Right ventricle myocardium inferior (tissue), 1 donor: ENCODE measurements at regions not wholly inside any gene's neighbourhood (a gene's known extent, or its start where the extent isn't known, plus 50 kb on each side); places are given as distances from the start of the nearest gene placed in this dataset.
"Not testable (repeated sequence)": the region's sequence is repeated elsewhere in the genome, so short reads cannot be mapped to it uniquely, and the experiment has no call there.

Experiments
- ATAC-seq: fragments of 200-7000 bp; cut with Tn5 transposase; one replicate; pipeline ENCODE4 v1.9.1; 2020; ENCODE audit warnings: mild to moderate bottlenecking, moderate library complexity
- DNase-seq: peaks from one replicate; pipeline ENCODE4 v3.0.0; 2021; ENCODE audit errors: missing footprints
- intact Hi-C: fragments of 100-400 bp; cut with DNase I; formaldehyde crosslinking; loops from one replicate; pipeline ENCODE4 v1.11.0; 2022
- donor health status: DM: no; HTN: yes; CAD: no; lungs with severe emphysema.

DNA sequence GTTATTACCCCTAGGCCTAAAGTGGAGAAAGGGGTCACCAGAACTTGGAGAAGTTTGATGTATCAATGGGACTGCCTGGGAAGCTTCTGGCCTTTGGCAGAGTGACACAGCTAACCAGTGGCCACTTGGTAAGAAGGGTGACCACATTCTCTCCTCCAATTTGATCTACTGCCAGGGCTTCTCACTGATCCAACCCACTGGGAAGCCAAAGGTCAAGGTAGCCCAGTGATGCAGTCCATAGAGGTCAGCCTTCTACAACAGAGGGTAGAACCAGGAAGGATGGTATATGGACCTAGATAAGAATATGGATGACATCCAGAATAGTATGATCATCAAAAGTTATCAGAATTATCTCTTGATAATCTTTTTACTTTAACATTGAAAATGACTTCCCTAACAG is 493.6 kb downstream of the NYAP2 start:
- ATAC-seq = no peak
- no peak for DNase-seq
- intact Hi-C loops = no loop called here

DNA sequence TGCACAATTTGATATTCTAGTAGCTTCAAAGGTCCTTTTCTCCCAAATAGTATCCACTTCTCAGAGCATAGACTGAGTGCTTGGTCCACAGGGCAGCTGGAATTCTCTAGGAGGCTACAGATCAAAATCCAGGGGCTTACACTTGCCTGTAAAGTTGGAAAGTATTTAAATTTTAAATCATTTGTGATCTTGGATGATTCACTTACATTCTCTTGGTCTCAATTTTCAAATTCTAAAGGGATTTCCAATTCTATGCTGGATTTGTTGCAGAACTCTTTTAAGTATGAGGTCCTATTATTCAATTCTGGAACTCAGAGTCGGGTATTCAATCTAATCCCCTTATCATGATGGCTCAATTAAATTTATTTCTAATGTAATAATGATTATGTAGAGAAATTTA is 492.3 kb downstream of the NYAP2 start:
- intact Hi-C loops = no loop called here
- no peak for DNase-seq
- no peak for ATAC-seq

DNA sequence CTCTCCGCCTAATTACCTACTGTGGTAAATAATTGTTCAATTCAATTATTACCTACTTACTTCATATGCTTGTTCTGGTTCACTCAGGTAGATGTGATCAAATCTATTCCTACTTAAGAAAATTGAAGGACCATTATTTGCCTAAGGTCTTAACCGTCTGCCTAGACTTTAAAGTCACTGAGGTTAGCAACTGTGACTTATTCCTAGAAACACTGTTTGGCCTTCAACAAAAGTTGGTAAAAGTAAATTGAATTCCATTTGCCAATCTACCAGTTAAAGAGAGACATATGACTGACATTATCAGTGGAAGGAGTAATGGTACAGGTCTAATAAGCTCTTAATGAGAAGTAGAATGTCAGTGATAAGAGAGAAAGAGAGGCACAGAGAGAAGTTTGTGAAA is 491.5 kb downstream of the NYAP2 start:
- DNase-seq (no peak), ATAC-seq (no peak)
- intact Hi-C loops = no loop called here

DNA sequence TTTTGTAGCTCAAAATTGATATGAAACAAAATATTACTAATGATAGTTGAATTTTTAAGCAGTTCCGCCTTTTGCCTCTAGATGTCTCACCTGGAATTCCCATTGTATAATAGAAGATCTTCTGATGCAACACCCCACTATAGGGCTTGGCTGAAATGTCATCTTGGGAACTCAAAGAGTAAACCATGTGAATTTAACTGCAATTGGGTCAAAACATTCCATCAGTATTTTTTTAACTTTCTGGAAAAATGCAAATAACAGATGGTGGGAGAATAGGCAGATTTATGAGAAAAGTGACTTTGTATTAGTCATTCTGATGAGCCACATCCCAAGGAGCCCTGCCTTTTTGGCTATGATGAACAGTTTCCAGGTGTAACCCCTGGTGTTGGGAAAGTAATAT is 489.9 kb downstream of the NYAP2 start:
- DNase-seq (no peak), ATAC-seq (no peak)
- intact Hi-C loops = loop anchor here (2.0 to 5.0 kb wide), 2 partner anchors 913 to 1098 kb away; no protein-coding TSS in a partner anchor

DNA sequence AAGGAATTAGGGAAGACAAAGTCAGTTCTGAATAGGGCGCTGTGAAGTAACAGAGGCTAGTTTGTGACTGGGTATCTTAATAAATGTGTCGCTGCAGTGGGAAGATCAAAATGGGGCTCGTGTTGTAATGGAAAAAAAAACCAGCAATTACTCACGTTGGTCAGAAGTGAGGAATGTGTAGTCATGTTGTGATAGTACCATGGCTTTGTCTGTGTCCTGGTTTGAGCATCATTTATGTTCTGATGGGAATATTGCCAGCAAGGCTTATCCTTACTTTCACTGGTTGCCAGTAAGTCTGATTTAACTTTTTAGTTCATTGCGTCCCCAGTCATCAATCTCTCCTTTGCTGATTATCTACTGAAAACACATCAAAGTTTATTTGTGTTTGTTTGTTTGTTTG is 467.6 kb downstream of the NYAP2 start:
- ATAC-seq (no peak), DNase-seq (no peak)
- intact Hi-C loops = no loop called here

DNA sequence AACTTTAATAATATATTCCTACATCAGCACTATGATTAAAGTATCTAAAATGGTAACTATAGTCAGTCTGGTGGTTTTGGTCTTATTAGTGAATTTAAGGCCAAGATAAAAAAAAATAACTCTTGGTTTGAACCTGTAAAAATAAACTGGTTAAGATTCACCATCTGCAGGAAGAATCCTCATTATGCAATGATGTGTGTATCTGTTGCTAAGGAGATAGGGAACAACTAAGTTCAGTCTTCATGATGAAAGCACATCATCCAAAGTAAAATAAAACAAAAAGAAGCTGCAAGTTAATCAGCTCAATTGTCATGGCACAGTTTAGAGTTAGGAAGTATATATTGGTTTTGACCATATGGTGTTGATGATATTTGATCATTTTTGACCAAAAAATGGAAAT is 466.0 kb downstream of the NYAP2 start:
- intact Hi-C loops = no loop called here
- ATAC-seq = no peak
- DNase-seq = no peak

DNA sequence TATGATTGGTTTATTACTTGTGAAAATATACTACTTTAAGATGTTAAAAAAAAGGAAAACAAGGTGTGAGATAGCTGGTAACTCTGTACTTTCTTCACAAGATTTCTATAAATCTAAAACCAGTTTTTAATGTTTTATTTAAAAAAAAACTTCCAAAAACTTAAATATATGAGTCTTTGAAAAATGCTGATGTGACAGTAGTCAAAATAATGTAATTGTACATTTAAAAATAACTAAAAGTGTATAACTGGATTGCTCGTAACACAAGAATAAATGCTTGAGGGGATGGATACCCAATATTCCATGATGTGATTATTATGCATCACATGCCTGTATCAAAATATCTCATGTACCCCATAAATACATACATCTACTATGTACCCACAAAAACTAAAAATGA is 464.9 kb downstream of the NYAP2 start:
- no peak for ATAC-seq
- intact Hi-C loops = no loop called here
- DNase-seq = no peak

DNA sequence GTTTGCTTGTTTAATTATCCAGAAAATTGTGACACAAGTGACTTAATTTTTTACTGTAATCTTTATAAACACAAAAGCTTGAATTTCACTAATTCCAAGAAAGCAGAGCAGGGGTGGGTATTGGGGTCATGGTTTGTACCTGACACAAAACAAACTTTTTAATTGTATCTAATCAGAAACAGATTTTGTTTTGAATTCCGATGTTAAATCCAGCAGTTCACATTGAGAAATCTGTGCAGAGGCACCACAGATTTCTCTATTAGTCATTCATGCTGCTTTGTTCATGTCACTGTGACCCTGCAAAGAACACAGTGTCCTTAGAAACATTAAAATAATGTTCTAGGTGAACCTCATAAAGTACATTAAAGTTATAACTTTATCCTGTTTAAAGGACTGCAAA is 443.4 kb downstream of the NYAP2 start:
- ATAC-seq = no peak
- DNase-seq = no peak
- intact Hi-C loops = no loop called here

DNA sequence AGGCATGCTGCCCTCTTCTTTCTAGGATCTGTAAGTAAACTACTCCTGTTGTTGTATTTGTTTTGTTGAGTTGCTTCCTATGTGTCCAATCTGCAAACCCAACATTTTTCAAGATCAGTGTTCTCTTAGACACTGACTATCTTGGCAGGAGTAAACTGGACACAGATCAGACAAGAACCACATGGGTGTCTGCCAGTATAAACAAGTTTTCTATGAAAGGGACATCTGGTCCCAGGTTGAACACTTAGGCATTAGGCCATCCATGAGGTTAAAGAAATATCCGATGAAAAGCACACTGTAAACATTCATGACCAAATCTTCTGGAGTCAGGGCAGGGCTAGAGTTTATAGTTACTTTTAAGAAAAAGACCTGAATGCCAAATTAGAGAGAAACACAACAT is 441.8 kb downstream of the NYAP2 start:
- no peak for DNase-seq
- ATAC-seq = no peak
- intact Hi-C loops = no loop called here

DNA sequence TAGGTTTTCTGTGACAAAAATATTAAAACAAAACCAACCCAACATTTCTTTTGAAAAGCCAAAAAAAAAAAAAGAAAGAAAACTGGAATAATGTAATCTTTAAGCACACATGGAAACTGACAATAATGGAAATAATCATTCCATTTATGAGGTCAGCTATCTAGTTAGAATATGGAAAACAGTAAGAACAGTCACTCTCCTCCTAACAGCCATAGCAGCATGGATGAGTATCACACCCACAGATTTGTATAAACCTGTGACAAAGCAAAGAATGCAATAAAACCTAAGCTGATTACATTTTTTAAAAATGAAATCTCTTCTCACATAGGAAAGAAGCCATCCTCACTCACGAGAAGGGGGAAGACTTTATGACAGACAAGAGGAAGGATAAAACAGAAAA is 437.8 kb downstream of the NYAP2 start:
- ATAC-seq = no peak
- DNase-seq = no peak
- intact Hi-C loops = no loop called here

DNA sequence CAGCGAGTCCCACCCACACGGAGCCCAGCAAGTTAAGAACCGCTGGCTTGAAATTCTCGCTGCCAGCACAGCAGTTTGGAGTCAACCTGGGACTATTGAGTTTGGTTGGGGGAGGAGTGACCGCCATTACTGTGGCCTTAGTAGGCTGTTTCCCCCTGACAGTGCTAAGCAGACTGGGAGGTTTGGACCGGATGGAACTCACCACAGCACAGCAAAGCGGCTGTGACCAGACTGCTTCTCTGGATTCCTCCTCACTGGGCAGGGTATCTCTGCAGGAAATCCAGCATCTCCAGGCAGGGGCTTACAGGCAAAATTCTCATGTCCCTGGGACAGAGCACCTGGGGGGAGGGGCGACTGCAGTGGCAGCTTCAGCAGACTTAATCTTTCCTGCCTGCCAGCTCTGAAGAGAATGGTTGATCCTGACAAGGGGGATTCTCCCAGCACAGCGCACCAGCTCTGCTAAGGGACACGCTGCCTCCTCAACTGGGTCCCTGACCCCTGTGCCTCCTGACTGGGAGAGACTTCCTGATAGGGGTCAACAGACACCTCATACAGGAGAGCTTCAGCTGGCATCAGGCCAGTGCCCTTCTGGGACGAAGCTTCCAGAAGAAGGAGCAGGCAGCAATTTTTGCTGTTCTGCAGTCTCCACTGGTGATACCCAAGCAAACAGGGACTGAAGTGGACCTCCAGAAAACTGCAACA is 425.4 kb downstream of the NYAP2 start:
- no peak for ATAC-seq
- intact Hi-C loops = no loop called here
- peak; percentile 45 for DNase-seq

DNA sequence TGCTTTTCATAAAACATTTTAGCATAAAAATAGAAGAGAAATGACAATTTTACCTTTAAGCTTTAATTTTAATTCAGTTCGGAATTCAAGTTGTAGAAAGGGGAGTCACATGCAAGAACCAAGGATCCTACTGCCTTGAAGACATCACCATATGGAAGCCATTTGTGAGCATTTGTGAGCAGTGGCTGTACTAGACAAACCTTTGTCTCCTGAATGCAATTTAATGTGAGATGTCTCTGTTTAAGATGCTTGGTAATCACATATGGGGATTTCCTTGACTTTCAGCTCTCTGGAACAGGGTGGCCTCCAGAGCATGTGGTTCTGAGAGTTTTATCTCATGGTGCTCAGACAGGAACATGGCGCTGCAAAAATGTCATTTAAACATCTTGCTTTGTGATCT is 421.8 kb downstream of the NYAP2 start:
- intact Hi-C loops = no loop called here
- ATAC-seq (no peak), DNase-seq (no peak)

DNA sequence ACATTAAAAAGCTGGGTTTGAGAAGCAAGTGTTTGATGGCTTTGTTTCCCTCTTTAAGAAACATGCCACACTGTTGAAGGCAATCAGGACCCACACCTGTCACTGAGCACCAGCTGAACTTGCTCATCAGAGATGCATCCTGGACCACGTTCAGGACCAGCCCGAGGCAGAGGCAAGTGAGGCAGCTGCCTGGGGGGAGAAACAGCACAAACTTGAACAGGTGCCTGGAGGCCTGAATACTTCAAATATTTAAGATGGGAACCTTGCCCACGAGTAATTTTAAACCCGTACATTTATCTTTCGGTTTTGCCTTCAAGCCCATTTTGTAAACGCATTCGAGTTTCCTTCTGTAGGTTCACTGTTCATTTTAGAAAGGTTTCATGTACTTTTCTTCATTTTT is 421.3 kb downstream of the NYAP2 start:
- intact Hi-C loops = no loop called here
- DNase-seq (no peak), ATAC-seq (no peak)

DNA sequence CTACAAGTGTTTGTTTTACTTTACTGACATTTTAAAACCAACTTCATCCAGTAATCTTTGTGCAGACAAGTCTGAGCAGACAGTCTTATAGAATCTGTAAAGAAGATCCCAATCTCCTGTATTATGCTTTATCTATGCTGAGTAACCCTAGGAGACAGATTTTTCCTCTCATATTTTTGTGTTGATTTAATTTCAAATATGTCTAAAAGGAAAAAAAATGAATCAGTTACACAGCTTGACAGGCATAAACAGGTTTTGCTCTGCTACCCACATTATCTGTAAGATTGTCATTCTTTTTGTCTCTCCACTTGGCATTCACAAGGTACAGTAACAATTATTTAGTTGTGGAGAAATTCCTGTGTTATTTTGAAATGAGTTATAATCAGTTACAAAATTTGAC is 415.0 kb downstream of the NYAP2 start:
- intact Hi-C loops = no loop called here
- no peak for DNase-seq
- ATAC-seq = no peak

DNA sequence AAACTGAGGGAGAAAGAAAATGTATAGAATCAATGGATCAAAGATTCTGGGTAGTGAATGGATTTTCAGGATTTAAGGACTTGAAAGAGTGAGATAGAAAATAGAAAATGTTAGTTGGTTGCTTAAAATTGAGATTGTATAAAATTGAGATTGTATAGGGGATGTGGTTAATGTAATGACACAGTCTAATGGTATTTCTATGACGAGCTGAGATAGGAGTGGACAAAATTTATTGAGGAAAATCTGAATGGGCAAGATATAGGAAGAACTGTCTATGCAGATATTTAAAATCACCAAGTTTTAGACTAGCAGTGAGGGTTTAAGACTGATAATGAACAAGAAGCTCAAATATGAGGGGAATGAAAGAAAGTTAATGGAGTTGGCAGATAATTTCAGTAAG is 406.6 kb downstream of the NYAP2 start:
- DNase-seq (no peak), ATAC-seq (no peak)
- intact Hi-C loops = no loop called here

DNA sequence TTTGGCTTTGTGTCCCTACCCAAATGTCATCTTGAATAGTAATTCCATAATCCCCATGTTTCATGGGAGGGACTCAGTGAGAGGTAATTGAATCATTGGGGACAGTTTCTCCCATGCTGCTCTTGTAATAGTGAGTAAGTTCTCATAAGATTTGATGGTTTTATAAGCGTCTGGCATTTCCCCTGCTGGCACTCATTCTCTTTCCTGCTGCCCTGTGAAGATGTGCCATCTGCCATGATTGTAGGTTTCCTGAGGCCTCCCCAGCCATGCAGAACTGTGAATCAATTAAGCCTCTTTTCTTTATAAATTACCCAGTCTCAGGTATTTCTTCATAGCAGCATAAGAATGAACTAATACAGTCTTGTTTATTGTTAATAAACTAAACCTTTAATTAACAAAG is 402.6 kb downstream of the NYAP2 start:
- intact Hi-C loops, ATAC-seq, DNase-seq: not testable (repeated sequence)

DNA sequence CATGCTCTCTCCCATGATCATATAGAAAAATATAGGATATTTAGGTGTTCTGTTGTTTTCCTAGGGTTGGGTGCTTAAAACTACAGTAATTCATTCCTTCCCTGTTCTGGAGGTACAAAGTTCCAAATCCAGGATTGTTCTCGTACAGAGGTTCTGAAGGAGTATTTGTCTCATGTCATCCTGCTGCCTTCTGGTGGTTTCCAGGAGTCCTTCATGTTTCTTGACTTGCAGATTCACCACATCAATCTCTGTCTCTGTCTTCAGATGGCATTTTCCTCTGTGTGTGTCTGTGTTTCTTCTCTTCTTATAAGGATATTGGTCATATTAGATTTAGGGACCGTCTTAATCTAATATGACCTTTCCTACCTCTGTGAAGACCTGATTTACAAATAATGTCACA is 397.9 kb downstream of the NYAP2 start:
- intact Hi-C loops = loop anchor here (5.0 kb wide), 1 partner anchor 125 kb away; no protein-coding TSS in a partner anchor
- no peak for ATAC-seq

DNA sequence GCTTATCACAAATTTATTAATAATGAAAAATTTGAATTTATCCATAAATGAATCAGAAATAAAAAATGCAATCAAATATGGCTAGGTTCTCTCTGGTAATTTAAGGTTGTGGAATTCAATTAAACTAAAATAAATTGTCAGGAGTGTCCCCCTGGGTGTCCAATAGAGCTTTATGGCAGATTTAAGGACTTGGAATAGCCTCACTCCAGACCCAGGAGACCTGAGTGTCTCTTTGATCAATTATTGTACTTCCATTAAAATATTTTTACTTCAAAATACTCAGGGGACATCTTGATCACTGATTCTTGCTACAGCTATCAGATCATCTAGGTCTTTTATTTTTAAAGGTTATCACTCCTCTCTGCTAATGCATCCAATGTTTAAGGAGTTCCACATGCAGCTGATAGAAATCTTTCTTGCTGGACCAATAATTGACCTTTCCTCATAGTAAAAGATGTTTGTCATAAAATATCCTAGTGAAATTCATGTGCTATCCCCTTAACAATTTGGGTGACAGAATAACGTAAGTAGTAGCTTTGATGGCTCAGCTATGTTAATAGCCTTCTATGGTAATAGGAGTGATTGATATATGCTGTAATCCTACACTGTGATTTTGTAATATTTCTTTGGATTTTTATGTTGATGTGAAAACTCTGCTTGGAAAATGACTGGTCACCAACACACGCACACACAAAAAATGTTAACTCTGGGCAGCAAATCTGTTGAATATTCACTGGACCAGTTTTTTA is 395.3 kb downstream of the NYAP2 start:
- intact Hi-C loops = loop anchor here (5.0 kb wide), 1 partner anchor 123 kb away; no protein-coding TSS in a partner anchor
- DNase-seq (no peak), ATAC-seq (no peak)

More for the DNA sequence above, 397.9 kb downstream of the NYAP2 start:
- no peak for DNase-seq

DNA sequence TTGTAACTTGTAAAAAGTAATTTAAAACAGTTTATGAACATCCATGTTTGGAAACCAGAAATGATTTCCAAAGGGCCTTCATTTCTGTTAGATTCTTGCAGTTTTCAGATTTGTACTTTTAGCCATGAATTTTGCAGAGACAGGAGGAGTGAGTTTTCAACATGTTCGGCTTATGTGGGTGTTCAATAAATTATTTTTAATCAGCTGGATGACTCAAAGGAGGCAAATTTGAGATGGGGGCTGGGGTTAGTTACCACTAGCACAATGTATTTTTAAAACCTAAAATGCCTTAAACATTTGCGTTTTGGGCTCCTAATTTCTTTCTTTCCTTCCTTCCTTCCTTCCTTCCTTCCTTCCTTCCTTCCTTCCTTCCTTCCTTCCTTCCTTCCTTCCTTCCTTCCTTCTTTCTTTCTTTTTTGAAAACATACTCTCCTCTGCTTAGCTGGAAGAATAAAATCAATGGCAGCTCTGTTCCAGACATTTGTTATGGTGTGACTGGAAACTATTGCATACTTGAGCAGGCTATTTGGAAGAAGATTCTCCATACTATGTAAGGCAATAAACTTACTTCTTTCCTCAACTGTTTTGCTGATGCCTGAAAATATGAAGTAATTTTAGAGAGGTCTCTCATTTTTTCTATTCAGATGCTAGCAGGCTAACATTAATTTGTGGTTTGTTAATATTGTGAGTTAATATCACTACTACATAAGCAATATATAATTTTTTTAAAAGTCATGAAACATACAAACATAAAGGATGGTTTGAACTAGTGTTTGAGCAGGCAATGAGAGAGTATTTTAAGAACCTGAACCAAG is 394.4 kb downstream of the NYAP2 start:
- intact Hi-C loops = no loop called here
- ATAC-seq = no peak
- no peak for DNase-seq
